Sigmoid colon (tissue), 6 donors: ENCODE measurements at regions not wholly inside any gene's neighbourhood (a gene's known extent, or its start where the extent isn't known, plus 50 kb on each side); places are given as distances from the start of the nearest gene placed in this dataset.

ENCODE experiments used
- DNase-seq: peaks from one replicate; pipeline ENCODE4 v3.0.0-alpha.2; 2019
- H3K27ac ChIP-seq, 4 donors: fragments of 200-600 bp; sonication (generic); one replicate each; pipeline ENCODE4 v1.5.1; 2016 to 2019; ENCODE audit warnings: mild to moderate bottlenecking in 1 of 4
- H3K27me3 ChIP-seq, 3 donors: fragments of 200-600 bp; sonication (generic); one replicate each; pipeline ENCODE4 v1.5.1; 2019; ENCODE audit warnings: mild to moderate bottlenecking in 1 of 3
- H3K36me3 ChIP-seq, 4 donors: fragments of 200-600 bp; sonication (generic); one replicate each; pipeline ENCODE4 v1.5.1; 2016 to 2019
- H3K4me1 ChIP-seq, 4 donors: fragments of 200-600 bp; sonication (generic); one replicate each; pipeline ENCODE4 v1.5.1; 2017 to 2019
- H3K4me3 ChIP-seq, 4 donors: fragments of 200-600 bp; sonication (generic); one replicate each; pipeline ENCODE4 v1.5.1; 2017 to 2019; ENCODE audit warnings: mild to moderate bottlenecking in 2 of 4, moderate library complexity in 1 of 4
- H3K9me3 ChIP-seq, 4 donors: fragments of 200-600 bp in 3 of 4; sonication (generic) in 3 of 4; one replicate each; pipeline versions ENCODE4 v1.5.1 to v1.6.1; 2013 to 2019
- EP300 ChIP-seq, 4 donors: sonication (generic); formaldehyde crosslinking; IDR thresholded peaks; one replicate each; pipeline ENCODE4 v1.6.1; 2017; ENCODE audit warnings: antibody characterized with exemption in 4 of 4
- POLR2A ChIP-seq, 2 donors: fragments of 450-650 bp; IDR thresholded peaks; one replicate each; pipeline ENCODE4 v1.6.1; 2016; ENCODE audit warnings: antibody characterized with exemption in 2 of 2, mild to moderate bottlenecking in 2 of 2, moderate library complexity in 2 of 2
- POLR2AphosphoS5 ChIP-seq, 4 donors: sonication (generic); formaldehyde crosslinking; IDR thresholded peaks; one replicate each; pipeline ENCODE4 v1.6.1; 2017; ENCODE audit warnings: antibody characterized with exemption in 4 of 4
- WGBS, 2 donors: extraction: QIAGEN DNeasy Blood & Tissue Kit; methylation state at CpG; one replicate each; pipeline ENCODE4 v1.1.7; 2013; 5-methylcytosine and 5-hydroxymethylcytosine counted together
- intact Hi-C: fragments of 100-400 bp; cut with DNase I; formaldehyde crosslinking; loops from one replicate; pipeline ENCODE4 v1.15.1; 2023
- TF ChIP-seq, protein P1 (sequence below), 4 experiments: fragments of 450-650 bp in 3 of 4; fragments of 200-600 bp in 1 of 4; IDR thresholded peaks; one replicate each; pipeline ENCODE4 v1.5.1; 2016 to 2019; ENCODE audit warnings: antibody characterized with exemption in 4 of 4, mild to moderate bottlenecking in 3 of 4, moderate library complexity in 2 of 4
- donor health status: healthy with polysubstance abuse.
- donor health status: healthy.

DNA sequence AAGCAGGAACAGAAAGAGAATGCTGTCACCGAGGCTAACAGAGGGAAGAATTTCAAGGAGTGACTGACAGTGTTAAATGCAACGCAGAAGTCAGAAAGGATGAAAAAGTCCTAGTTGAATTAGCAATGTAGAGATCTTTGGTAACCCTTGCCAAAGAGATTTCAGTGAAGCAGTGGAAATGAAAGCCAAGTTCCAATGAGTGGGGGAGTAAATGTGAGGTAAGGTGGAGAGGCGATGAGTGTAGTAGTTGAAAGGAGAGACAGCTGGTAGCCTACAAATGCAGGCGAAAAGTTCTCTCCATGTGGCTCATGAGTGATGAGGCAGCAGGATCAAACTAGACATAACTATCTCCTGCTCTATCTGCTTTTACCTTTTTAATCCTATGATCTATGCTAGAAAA is 74.6 kb upstream of the IPO9 start:
- TF ChIP-seq POLR2AphosphoS5 (IDR thresholded peaks at IDR 0.05), result no peak
- no peak for TF ChIP-seq POLR2A (IDR thresholded peaks at IDR 0.05)
- TF ChIP-seq EP300 (IDR thresholded peaks at IDR 0.05), result no peak
- TF ChIP-seq, protein P1, sequence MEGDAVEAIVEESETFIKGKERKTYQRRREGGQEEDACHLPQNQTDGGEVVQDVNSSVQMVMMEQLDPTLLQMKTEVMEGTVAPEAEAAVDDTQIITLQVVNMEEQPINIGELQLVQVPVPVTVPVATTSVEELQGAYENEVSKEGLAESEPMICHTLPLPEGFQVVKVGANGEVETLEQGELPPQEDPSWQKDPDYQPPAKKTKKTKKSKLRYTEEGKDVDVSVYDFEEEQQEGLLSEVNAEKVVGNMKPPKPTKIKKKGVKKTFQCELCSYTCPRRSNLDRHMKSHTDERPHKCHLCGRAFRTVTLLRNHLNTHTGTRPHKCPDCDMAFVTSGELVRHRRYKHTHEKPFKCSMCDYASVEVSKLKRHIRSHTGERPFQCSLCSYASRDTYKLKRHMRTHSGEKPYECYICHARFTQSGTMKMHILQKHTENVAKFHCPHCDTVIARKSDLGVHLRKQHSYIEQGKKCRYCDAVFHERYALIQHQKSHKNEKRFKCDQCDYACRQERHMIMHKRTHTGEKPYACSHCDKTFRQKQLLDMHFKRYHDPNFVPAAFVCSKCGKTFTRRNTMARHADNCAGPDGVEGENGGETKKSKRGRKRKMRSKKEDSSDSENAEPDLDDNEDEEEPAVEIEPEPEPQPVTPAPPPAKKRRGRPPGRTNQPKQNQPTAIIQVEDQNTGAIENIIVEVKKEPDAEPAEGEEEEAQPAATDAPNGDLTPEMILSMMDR (IDR thresholded peaks at IDR 0.05), result no peak
- peaks cover 0 to 40% (median 13%) of the 10 kb centered on the region in 4 donors for H3K4me1 ChIP-seq
- no peaks in the 10 kb centered on the region for H3K9me3 ChIP-seq
- no peak overlapping the region for H3K27ac ChIP-seq
- H3K27me3 ChIP-seq, result no peaks in the 10 kb centered on the region
- intact Hi-C loops, result no loop called here
- no peak for DNase-seq
- WGBS, 2 donors, result 90 to 93% methylated on average over 4 of the region's 4 CpGs
- H3K36me3 ChIP-seq, result no peaks in the 10 kb centered on the region
- H3K4me3 ChIP-seq, result no peak overlapping the region

DNA sequence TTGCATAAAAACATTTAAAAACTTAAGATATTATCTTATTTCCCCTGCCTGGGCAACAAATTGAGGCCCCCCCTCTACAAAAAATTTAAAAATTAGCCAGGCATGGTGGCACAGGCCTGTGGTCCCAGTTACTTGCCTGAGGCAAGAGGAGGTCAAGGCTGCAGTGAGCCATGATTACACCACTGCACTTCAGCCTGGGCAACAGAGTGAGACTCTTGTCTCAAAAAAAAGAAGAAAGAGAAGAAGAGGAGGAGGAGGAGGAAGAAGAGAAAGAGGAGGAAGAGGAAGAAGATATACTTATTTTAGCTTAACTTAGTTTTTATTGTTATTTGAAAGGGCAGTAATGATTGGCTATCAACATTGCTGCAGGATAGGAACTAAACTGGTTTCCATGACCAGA is 73.8 kb upstream of the IPO9 start:
- no peak overlapping the region for H3K27ac ChIP-seq
- H3K4me1 ChIP-seq, result peaks cover 0 to 40% (median 13%) of the 10 kb centered on the region in 4 donors
- no peaks in the 10 kb centered on the region for H3K36me3 ChIP-seq
- DNase-seq, result no peak
- H3K4me3 ChIP-seq, result no peak overlapping the region
- H3K27me3 ChIP-seq, result no peaks in the 10 kb centered on the region
- TF ChIP-seq EP300 (IDR thresholded peaks at IDR 0.05) (no peak), POLR2A (IDR thresholded peaks at IDR 0.05) (no peak), POLR2AphosphoS5 (IDR thresholded peaks at IDR 0.05) (no peak)
- TF ChIP-seq, protein P1 (IDR thresholded peaks at IDR 0.05), result no peak
- intact Hi-C loops, result no loop called here
- no peaks in the 10 kb centered on the region for H3K9me3 ChIP-seq

DNA sequence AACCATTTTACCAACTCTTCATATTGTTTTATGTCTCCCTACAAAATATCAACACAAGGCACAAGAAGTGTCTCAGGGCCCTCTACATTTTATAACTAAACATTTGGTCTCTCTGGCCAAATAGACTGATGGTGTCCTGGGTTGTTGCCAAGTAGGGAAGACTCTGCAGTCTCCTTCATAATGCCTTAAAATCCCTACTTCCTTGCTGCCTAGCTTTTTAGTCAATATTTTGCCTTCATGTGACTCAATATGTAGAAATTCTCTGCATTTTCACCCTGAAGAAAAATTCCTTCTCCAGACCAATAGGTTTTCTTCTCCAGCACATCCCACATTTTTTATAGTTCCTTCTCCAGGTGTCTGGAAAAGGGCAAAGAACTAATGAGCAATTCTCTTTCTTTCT is 72.6 kb upstream of the IPO9 start:
- intact Hi-C loops, result no loop called here
- DNase-seq, result no peak
- no peak overlapping the region for H3K4me3 ChIP-seq
- H3K9me3 ChIP-seq, result no peaks in the 10 kb centered on the region
- no peak overlapping the region for H3K27ac ChIP-seq
- H3K27me3 ChIP-seq, result no peaks in the 10 kb centered on the region
- H3K36me3 ChIP-seq, result no peaks in the 10 kb centered on the region
- TF ChIP-seq, protein P1 (IDR thresholded peaks at IDR 0.05), result no peak
- no peak for TF ChIP-seq POLR2A (IDR thresholded peaks at IDR 0.05)
- no peak for TF ChIP-seq POLR2AphosphoS5 (IDR thresholded peaks at IDR 0.05)
- no peak for TF ChIP-seq EP300 (IDR thresholded peaks at IDR 0.05)
- H3K4me1 ChIP-seq, result peaks cover 0 to 36% (median 13%) of the 10 kb centered on the region in 4 donors

DNA sequence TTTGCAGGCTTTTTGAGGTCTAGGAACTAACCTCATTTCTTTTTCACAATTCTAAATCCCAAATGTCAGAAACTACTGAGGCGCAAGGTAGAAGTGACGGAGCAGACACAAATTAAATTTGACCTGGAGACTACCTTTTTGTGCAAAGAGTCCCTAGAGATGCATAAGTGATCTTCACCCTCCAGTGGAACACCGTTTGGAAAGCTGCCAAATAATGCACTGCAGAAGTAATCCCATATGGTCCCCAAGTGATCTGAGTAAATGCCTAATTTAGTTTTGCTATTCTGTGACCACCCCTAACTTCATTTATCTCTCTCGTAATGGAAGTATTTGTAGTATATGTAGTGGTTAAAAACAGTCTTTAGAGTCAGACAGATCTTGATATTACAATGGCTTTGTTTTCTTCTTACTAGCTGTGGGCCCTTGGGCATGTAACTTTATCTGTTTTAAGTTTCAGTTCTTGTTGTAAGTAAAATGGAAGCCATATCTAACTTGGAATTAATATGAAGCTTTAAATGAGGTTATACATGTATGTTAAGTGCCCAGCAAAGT is 70.4 kb upstream of the IPO9 start:
- intact Hi-C loops, result no loop called here
- no peaks in the 10 kb centered on the region for H3K27me3 ChIP-seq
- TF ChIP-seq POLR2A (IDR thresholded peaks at IDR 0.05), result no peak
- TF ChIP-seq EP300 (IDR thresholded peaks at IDR 0.05), result no peak
- TF ChIP-seq, protein P1 (IDR thresholded peaks at IDR 0.05), result no peak
- no peak for TF ChIP-seq POLR2AphosphoS5 (IDR thresholded peaks at IDR 0.05)
- no peak overlapping the region for H3K4me3 ChIP-seq
- DNase-seq, result no peak
- H3K4me1 ChIP-seq, result peaks cover 0 to 28% (median 8%) of the 10 kb centered on the region in 4 donors
- H3K9me3 ChIP-seq, result no peaks in the 10 kb centered on the region
- WGBS, 2 donors, result 82 to 88% methylated on average over 4 of the region's 4 CpGs
- no peaks in the 10 kb centered on the region for H3K36me3 ChIP-seq
- H3K27ac ChIP-seq, result no peak overlapping the region

DNA sequence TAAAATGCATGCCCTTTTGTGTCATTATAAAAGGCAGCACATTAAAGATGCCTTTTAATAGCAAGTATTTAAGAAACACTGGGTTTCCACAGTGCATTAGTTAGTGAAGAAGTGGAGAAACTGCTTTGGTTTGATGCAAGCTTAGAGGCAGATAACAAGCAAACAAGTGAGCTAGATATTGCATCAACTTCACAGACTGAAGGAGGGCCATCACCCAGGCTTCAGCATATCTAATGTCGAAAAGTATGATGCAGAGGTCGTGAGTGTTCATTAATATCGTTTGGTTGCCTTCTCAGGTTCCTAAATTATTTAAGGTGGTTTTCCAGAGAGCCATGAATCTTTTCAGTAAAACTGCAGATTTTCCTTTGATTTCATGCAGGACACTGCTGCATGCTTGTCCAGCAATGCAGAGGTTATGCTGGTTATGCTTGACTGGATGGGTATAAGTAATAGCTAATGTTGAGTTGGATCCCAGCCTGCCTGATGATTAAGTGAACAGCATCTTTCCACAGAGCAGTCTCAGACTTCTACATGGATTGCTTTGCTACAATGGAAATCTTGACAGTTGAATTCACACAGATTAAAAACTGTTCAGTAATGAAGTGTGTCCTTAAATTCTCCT is 69.7 kb upstream of the IPO9 start:
- DNase-seq, result no peak
- TF ChIP-seq, protein P1 (IDR thresholded peaks at IDR 0.05), result no peak
- TF ChIP-seq EP300 (IDR thresholded peaks at IDR 0.05), result no peak
- no peak for TF ChIP-seq POLR2A (IDR thresholded peaks at IDR 0.05)
- TF ChIP-seq POLR2AphosphoS5 (IDR thresholded peaks at IDR 0.05), result no peak
- Histone ChIP-seq H3K4me3 (no peak overlapping the region), H3K9me3 (no peaks in the 10 kb centered on the region), H3K27me3 (no peaks in the 10 kb centered on the region), H3K36me3 (no peaks in the 10 kb centered on the region), H3K4me1 (peaks cover 0 to 22% (median 4%) of the 10 kb centered on the region in 4 donors), H3K27ac (no peak overlapping the region)
- intact Hi-C loops, result no loop called here
- 82 to 88% methylated on average over 3 of the region's 3 CpGs for WGBS, 2 donors
